ENCODE measurements at regions not wholly inside any gene's neighbourhood (a gene's known extent, or its start where the extent isn't known, plus 50 kb on each side); places are given as distances from the start of the nearest gene placed in this dataset.

- no peak overlapping the region for H3K9ac ChIP-seq (ENCODE audit: low read length)
- no peak overlapping the region for H2AFZ ChIP-seq (ENCODE audit: insufficient read depth, low read length, poor library complexity)
- H3K4ac ChIP-seq (ENCODE audit: low read depth, low read length) = no peak overlapping the region
- no peaks in the 10 kb centered on the region for H3K79me2 ChIP-seq (ENCODE audit: control insufficient read depth, insufficient read depth, low read length, poor library complexity)
- H3K18ac ChIP-seq (ENCODE audit: low read length) = no peak overlapping the region
- no peak overlapping the region for H4K8ac ChIP-seq (ENCODE audit: low read depth, low read length)
- H3K23ac ChIP-seq (ENCODE audit: low read length) = no peak overlapping the region
- H4K12ac ChIP-seq (ENCODE audit: low read depth, low read length) = no peak overlapping the region
- no peaks in the 10 kb centered on the region for H3K27me3 ChIP-seq (ENCODE audit: insufficient read depth, low read length)
- H4K91ac ChIP-seq (ENCODE audit: low read depth, low read length) = no peak overlapping the region
- H3K4me2 ChIP-seq (ENCODE audit: low read length) = no peak overlapping the region
- no CpG with 5 or more reads among the region's 2 CpGs for WGBS (ENCODE audit: extremely low coverage, insufficient coverage, insufficient read length)
- H3K36me3 ChIP-seq (ENCODE audit: control insufficient read depth in 1 of 2, insufficient read depth in 2 of 2, low read length in 2 of 2) = no peaks in the 10 kb centered on the region
- DNase-seq = no peak
- no peak overlapping the region for H2BK5ac ChIP-seq (ENCODE audit: low read depth, low read length, poor library complexity)
- no peak overlapping the region for H3K27ac ChIP-seq (ENCODE audit: low read depth, low read length)
- no peaks in the 10 kb centered on the region for H3K79me1 ChIP-seq (ENCODE audit: low read length)
- no peak overlapping the region for H3K4me3 ChIP-seq (ENCODE audit: low read depth, low read length)
- no peak overlapping the region for H3K14ac ChIP-seq (ENCODE audit: low read length)
- H3K4me1 ChIP-seq (ENCODE audit: control insufficient read depth in 1 of 2, insufficient read depth in 2 of 2, low read length in 2 of 2) = no peaks in the 10 kb centered on the region
- no peaks in the 10 kb centered on the region for H3K9me3 ChIP-seq (ENCODE audit: insufficient read depth, low read depth, low read length)
- no peak overlapping the region for H2BK120ac ChIP-seq (ENCODE audit: insufficient read depth, low read length, poor library complexity)
- H2BK12ac ChIP-seq (ENCODE audit: low read length) = no peak overlapping the region
- no peak overlapping the region for H2AK5ac ChIP-seq (ENCODE audit: low read length)
Observed at GRCh38 chr21:20419772-20420171, 578.4 kb upstream of the NCAM2 start.

- Histone ChIP-seq H3K27ac (ENCODE audit: low read depth, low read length) (no peak overlapping the region), H3K4me1 (ENCODE audit: control insufficient read depth in 1 of 2, insufficient read depth in 2 of 2, low read length in 2 of 2) (no peaks in the 10 kb centered on the region), H4K8ac (ENCODE audit: low read depth, low read length) (no peak overlapping the region), H3K4me2 (ENCODE audit: low read length) (no peak overlapping the region), H4K91ac (ENCODE audit: low read depth, low read length) (no peak overlapping the region), H3K18ac (ENCODE audit: low read length) (no peak overlapping the region), H3K23ac (ENCODE audit: low read length) (no peak overlapping the region), H3K4ac (ENCODE audit: low read depth, low read length) (no peak overlapping the region), H2BK12ac (ENCODE audit: low read length) (no peak overlapping the region), H3K9me3 (ENCODE audit: insufficient read depth, low read depth, low read length) (no peaks in the 10 kb centered on the region), H3K4me3 (ENCODE audit: low read depth, low read length) (no peak overlapping the region), H2AFZ (ENCODE audit: insufficient read depth, low read length, poor library complexity) (no peak overlapping the region), H3K14ac (ENCODE audit: low read length) (no peak overlapping the region), H3K79me2 (ENCODE audit: control insufficient read depth, insufficient read depth, low read length, poor library complexity) (no peaks in the 10 kb centered on the region), H4K12ac (ENCODE audit: low read depth, low read length) (no peak overlapping the region), H2AK5ac (ENCODE audit: low read length) (no peak overlapping the region), H3K9ac (ENCODE audit: low read length) (no peak overlapping the region), H3K27me3 (ENCODE audit: insufficient read depth, low read length) (no peaks in the 10 kb centered on the region), H3K79me1 (ENCODE audit: low read length) (no peaks in the 10 kb centered on the region), H3K36me3 (ENCODE audit: control insufficient read depth in 1 of 2, insufficient read depth in 2 of 2, low read length in 2 of 2) (no peaks in the 10 kb centered on the region), H2BK120ac (ENCODE audit: insufficient read depth, low read length, poor library complexity) (no peak overlapping the region), H2BK5ac (ENCODE audit: low read depth, low read length, poor library complexity) (no peak overlapping the region)
- no CpG with 5 or more reads among the region's 7 CpGs for WGBS (ENCODE audit: extremely low coverage, insufficient coverage, insufficient read length)
- no peak for DNase-seq
Observed at GRCh38 chr21:20424943-20425342, 573.3 kb upstream of the NCAM2 start.

GRCh38 chr21:20425856-20426255, 572.4 kb upstream of the NCAM2 start:
- H3K23ac ChIP-seq (ENCODE audit: low read length) = no peak overlapping the region
- H2BK5ac ChIP-seq (ENCODE audit: low read depth, low read length, poor library complexity) = no peak overlapping the region
- H4K91ac ChIP-seq (ENCODE audit: low read depth, low read length) = no peak overlapping the region
- H3K18ac ChIP-seq (ENCODE audit: low read length) = no peak overlapping the region
- H3K4me3 ChIP-seq (ENCODE audit: low read depth, low read length) = no peak overlapping the region
- H2BK12ac ChIP-seq (ENCODE audit: low read length) = no peak overlapping the region
- no peak overlapping the region for H2AFZ ChIP-seq (ENCODE audit: insufficient read depth, low read length, poor library complexity)
- WGBS (ENCODE audit: extremely low coverage, insufficient coverage, insufficient read length) = no CpG with 5 or more reads among the region's 12 CpGs
- H3K9ac ChIP-seq (ENCODE audit: low read length) = no peak overlapping the region
- H3K4ac ChIP-seq (ENCODE audit: low read depth, low read length) = no peak overlapping the region
- no peak overlapping the region for H3K14ac ChIP-seq (ENCODE audit: low read length)
- no peak overlapping the region for H4K8ac ChIP-seq (ENCODE audit: low read depth, low read length)
- DNase-seq = no peak
- H3K9me3 ChIP-seq (ENCODE audit: insufficient read depth, low read depth, low read length) = no peaks in the 10 kb centered on the region
- no peak overlapping the region for H2AK5ac ChIP-seq (ENCODE audit: low read length)
- H3K27me3 ChIP-seq (ENCODE audit: insufficient read depth, low read length) = no peaks in the 10 kb centered on the region
- H3K79me2 ChIP-seq (ENCODE audit: control insufficient read depth, insufficient read depth, low read length, poor library complexity) = no peaks in the 10 kb centered on the region
- no peak overlapping the region for H3K4me2 ChIP-seq (ENCODE audit: low read length)
- no peaks in the 10 kb centered on the region for H3K4me1 ChIP-seq (ENCODE audit: control insufficient read depth in 1 of 2, insufficient read depth in 2 of 2, low read length in 2 of 2)
- no peak overlapping the region for H4K12ac ChIP-seq (ENCODE audit: low read depth, low read length)
- no peaks in the 10 kb centered on the region for H3K79me1 ChIP-seq (ENCODE audit: low read length)
- no peak overlapping the region for H3K27ac ChIP-seq (ENCODE audit: low read depth, low read length)
- no peaks in the 10 kb centered on the region for H3K36me3 ChIP-seq (ENCODE audit: control insufficient read depth in 1 of 2, insufficient read depth in 2 of 2, low read length in 2 of 2)
- H2BK120ac ChIP-seq (ENCODE audit: insufficient read depth, low read length, poor library complexity) = no peak overlapping the region

DNA sequence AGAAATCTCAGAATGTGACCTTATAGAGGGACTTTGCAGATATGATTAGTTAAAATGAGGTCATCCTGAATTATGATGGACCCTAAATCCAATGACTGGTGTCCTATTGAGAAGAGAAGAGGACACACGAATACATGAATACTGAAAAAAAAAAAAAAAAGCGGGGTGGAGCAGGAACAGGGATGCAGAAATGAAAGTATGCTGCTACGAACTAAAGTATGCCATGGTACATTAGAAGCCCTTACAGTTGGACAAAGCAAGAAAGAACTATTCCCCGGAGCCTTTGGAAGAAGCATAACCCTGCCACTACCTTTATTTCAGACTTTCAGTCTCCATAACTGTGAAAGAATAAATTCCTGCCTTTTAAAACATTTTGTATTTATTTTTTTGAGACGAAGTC, 557.9 kb upstream of the NCAM2 start:
- H2BK120ac ChIP-seq (ENCODE audit: insufficient read depth, low read length, poor library complexity) = no peak overlapping the region
- H4K8ac ChIP-seq (ENCODE audit: low read depth, low read length) = no peak overlapping the region
- no peak overlapping the region for H2BK5ac ChIP-seq (ENCODE audit: low read depth, low read length, poor library complexity)
- no peak overlapping the region for H3K23ac ChIP-seq (ENCODE audit: low read length)
- no CpG with 5 or more reads among the region's 5 CpGs for WGBS (ENCODE audit: extremely low coverage, insufficient coverage, insufficient read length)
- H3K9me3 ChIP-seq (ENCODE audit: insufficient read depth, low read depth, low read length) = no peaks in the 10 kb centered on the region
- H3K79me2 ChIP-seq (ENCODE audit: control insufficient read depth, insufficient read depth, low read length, poor library complexity) = no peaks in the 10 kb centered on the region
- H4K91ac ChIP-seq (ENCODE audit: low read depth, low read length) = no peak overlapping the region
- H3K4me2 ChIP-seq (ENCODE audit: low read length) = no peak overlapping the region
- no peak overlapping the region for H2AK5ac ChIP-seq (ENCODE audit: low read length)
- DNase-seq = no peak
- no peak overlapping the region for H3K14ac ChIP-seq (ENCODE audit: low read length)
- H3K79me1 ChIP-seq (ENCODE audit: low read length) = no peaks in the 10 kb centered on the region
- H3K4me1 ChIP-seq (ENCODE audit: control insufficient read depth in 1 of 2, insufficient read depth in 2 of 2, low read length in 2 of 2) = no peaks in the 10 kb centered on the region
- no peaks in the 10 kb centered on the region for H3K36me3 ChIP-seq (ENCODE audit: control insufficient read depth in 1 of 2, insufficient read depth in 2 of 2, low read length in 2 of 2)
- no peak overlapping the region for H4K12ac ChIP-seq (ENCODE audit: low read depth, low read length)
- no peak overlapping the region for H3K4me3 ChIP-seq (ENCODE audit: low read depth, low read length)
- H3K27ac ChIP-seq (ENCODE audit: low read depth, low read length) = no peak overlapping the region
- no peak overlapping the region for H2BK12ac ChIP-seq (ENCODE audit: low read length)
- no peak overlapping the region for H2AFZ ChIP-seq (ENCODE audit: insufficient read depth, low read length, poor library complexity)
- H3K9ac ChIP-seq (ENCODE audit: low read length) = no peak overlapping the region
- no peak overlapping the region for H3K18ac ChIP-seq (ENCODE audit: low read length)
- H3K27me3 ChIP-seq (ENCODE audit: insufficient read depth, low read length) = no peaks in the 10 kb centered on the region
- no peak overlapping the region for H3K4ac ChIP-seq (ENCODE audit: low read depth, low read length)
